ENCODE measurements at regions not wholly inside any gene's neighbourhood (a gene's known extent, or its start where the extent isn't known, plus 50 kb on each side); places are given as distances from the start of the nearest gene placed in this dataset.
"Not testable (repeated sequence)": the region's sequence is repeated elsewhere in the genome, so short reads cannot be mapped to it uniquely, and the experiment has no call there.

DNA sequence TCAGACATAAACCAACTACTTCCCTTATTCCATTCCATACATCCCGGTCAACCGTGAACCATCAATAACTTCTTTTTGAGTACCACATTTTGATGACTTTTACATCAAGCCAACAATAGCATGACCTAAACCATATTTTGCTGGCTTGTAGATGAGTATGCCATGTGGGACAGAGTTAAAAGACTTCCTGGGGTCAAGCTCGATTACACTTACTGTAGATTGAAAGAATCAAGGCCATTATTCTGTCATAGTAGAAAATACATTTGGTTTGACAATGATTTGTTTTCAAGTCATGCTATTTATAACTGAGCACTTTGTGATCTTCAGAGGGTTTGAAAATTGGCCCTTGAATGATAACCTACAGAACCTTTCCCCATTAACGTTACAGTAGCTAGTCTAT lies 1086.9 kb upstream of the PCDH20 start:
- ATAC-seq (no peak), DNase-seq (no peak)
- WGBS: 72% methylated on average over 4 of the region's 4 CpGs
- Histone ChIP-seq H3K9me3 (ENCODE audit: control insufficient read depth, low read length) (no peaks in the 10 kb centered on the region), H3K4me1 (ENCODE audit: control insufficient read depth, insufficient read depth, low read length) (no peaks in the 10 kb centered on the region), H3K4me3 (ENCODE audit: low read length) (no peak overlapping the region), H3K27me3 (ENCODE audit: control insufficient read depth, insufficient read depth) (no peaks in the 10 kb centered on the region), H3K27ac (ENCODE audit: low read length) (no peak overlapping the region)
- intact Hi-C loops (cut with DNase I): no loop called here

DNA sequence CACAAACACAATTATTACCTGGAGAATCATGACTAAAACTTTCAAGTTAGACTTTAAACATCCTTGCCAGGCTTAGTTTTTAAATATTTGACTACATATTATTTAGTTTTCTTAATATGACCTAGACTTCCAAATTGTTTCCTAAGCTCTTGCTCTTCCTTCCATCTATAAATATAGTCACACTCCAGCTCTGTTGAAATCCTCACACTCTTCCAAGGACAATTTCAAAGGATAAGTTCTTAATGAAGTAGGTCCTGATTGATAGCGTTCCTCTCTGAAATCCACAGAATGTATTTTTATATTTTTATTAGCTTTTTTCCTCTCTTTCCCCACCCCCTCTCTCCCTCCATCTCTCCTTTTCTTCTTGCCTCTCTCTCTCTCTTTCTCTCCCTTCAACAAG lies 1074.1 kb upstream of the PCDH20 start:
- H3K27me3 ChIP-seq (ENCODE audit: control insufficient read depth, insufficient read depth): no peaks in the 10 kb centered on the region
- H3K4me1 ChIP-seq (ENCODE audit: control insufficient read depth, insufficient read depth, low read length): no peaks in the 10 kb centered on the region
- DNase-seq (no peak), ATAC-seq (no peak)
- no peak overlapping the region for H3K4me3 ChIP-seq (ENCODE audit: low read length)
- intact Hi-C loops (cut with DNase I): no loop called here
- WGBS: 82% methylated on average over 1 of the region's 1 CpG
- no peak overlapping the region for H3K27ac ChIP-seq (ENCODE audit: low read length)
- H3K9me3 ChIP-seq (ENCODE audit: control insufficient read depth, low read length): no peaks in the 10 kb centered on the region

DNA sequence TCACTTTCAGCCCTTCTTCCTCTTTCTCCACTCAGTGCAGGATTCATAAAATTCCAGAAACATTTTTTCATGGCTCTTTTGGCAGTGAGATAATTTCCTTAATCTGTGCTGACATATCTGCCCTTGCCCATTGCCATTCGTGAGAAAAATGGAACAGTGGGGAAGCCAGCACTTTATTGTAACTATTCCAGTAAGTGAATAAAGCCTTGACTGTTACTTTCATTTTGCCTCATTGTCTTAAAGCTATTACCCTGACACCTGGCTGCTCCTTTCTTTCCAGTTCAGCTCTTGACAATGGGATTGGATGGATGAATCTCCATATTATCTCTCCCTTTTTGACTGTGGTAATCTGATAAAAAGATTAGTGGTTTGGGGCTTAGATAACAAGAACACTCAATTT lies 1068.1 kb upstream of the PCDH20 start:
- Histone ChIP-seq H3K27ac (ENCODE audit: low read length) (no peak overlapping the region), H3K27me3 (ENCODE audit: control insufficient read depth, insufficient read depth) (no peaks in the 10 kb centered on the region), H3K4me1 (ENCODE audit: control insufficient read depth, insufficient read depth, low read length) (no peaks in the 10 kb centered on the region), H3K9me3 (ENCODE audit: control insufficient read depth, low read length) (no peaks in the 10 kb centered on the region), H3K4me3 (ENCODE audit: low read length) (no peak overlapping the region)
- DNase-seq (no peak), ATAC-seq (no peak)
- 26% methylated on average over 1 of the region's 1 CpG for WGBS
- intact Hi-C loops (cut with DNase I): no loop called here

DNA sequence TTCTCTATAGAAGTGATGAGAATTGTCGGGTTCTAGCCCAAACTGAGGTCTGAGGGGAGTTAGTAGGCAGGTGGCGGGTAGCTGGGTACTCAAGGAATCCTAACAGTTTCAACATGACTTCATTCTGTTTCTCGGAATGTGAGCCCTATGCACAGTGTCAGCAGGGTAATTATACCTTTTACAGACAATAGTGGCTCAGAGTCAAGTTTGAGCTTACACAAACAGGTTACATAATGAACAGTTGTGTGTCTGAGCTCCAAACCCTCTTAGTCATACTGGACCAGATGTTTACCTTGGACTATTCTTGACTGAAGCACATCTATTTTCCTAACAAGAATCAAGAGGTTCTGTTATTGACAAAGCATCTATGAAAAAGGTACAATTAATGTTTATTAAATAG lies 1066.7 kb upstream of the PCDH20 start:
- no peak overlapping the region for H3K27ac ChIP-seq (ENCODE audit: low read length)
- no peaks in the 10 kb centered on the region for H3K4me1 ChIP-seq (ENCODE audit: control insufficient read depth, insufficient read depth, low read length)
- no peaks in the 10 kb centered on the region for H3K27me3 ChIP-seq (ENCODE audit: control insufficient read depth, insufficient read depth)
- no peak overlapping the region for H3K4me3 ChIP-seq (ENCODE audit: low read length)
- WGBS: 73% methylated on average over 3 of the region's 3 CpGs
- no peaks in the 10 kb centered on the region for H3K9me3 ChIP-seq (ENCODE audit: control insufficient read depth, low read length)
- no peak for DNase-seq
- no peak for ATAC-seq
- intact Hi-C loops (cut with DNase I): no loop called here

DNA sequence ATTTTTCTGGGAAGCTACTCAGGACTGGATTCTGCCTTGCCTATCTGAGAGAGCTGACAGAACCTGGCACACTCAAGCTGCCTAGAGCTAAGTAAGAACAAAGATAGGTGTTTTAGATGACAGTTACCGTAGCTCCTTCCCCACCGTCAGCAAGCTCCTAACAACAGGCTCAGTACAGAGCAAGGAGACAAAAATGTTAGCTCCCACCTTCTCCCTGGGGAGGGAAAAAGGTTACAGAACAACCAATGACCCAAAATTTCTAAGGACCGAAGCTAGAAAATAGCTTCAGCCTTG lies 1058.2 kb upstream of the PCDH20 start:
- DNase-seq (no peak), ATAC-seq (no peak)
- Histone ChIP-seq H3K4me1 (ENCODE audit: control insufficient read depth, insufficient read depth, low read length) (no peaks in the 10 kb centered on the region), H3K27me3 (ENCODE audit: control insufficient read depth, insufficient read depth) (no peaks in the 10 kb centered on the region), H3K9me3 (ENCODE audit: control insufficient read depth, low read length) (no peaks in the 10 kb centered on the region), H3K27ac (ENCODE audit: low read length) (no peak overlapping the region), H3K4me3 (ENCODE audit: low read length) (no peak overlapping the region)
- 84% methylated on average over 3 of the region's 3 CpGs for WGBS
- intact Hi-C loops (cut with DNase I): no loop called here

DNA sequence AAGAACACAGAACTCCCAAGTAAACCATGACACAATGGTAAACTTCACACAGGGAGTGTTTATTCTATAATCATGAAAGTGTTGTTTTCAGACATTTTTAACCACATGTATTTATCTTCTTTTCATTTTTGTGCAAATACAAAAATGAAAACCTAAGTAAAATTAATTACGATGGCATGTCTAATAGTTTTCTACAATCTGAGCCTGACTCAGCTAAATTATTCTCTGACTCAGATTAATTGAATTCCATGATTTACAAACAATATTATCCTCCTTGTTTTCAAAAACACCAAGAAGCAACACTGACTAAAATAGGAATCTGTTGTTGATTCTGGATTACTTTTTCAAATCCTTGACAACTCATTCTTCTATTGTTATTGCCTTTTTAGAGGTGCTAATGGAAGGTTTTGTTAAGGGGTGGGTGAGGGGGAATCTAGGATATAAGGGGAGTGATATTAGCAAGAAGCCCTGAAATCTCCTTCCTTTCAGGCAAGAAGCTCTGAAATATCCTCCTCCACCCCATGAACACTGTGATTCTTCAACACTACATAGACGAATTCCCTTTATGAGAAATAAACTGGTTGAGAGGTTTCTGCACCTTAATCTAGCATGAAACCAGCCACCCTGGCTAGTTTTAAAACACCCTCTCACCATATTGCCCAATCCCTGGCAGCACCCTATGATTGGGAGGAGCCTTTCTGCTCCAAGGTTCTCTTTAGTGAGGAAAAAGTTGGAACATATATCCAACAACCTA lies 1057.7 kb upstream of the PCDH20 start:
- H3K4me3 ChIP-seq (ENCODE audit: low read length): no peak overlapping the region
- no peaks in the 10 kb centered on the region for H3K27me3 ChIP-seq (ENCODE audit: control insufficient read depth, insufficient read depth)
- intact Hi-C loops (cut with DNase I): no loop called here
- 83% methylated on average over 2 of the region's 2 CpGs for WGBS
- H3K27ac ChIP-seq (ENCODE audit: low read length): no peak overlapping the region
- H3K9me3 ChIP-seq (ENCODE audit: control insufficient read depth, low read length): no peaks in the 10 kb centered on the region
- DNase-seq (no peak), ATAC-seq (no peak)
- no peaks in the 10 kb centered on the region for H3K4me1 ChIP-seq (ENCODE audit: control insufficient read depth, insufficient read depth, low read length)

DNA sequence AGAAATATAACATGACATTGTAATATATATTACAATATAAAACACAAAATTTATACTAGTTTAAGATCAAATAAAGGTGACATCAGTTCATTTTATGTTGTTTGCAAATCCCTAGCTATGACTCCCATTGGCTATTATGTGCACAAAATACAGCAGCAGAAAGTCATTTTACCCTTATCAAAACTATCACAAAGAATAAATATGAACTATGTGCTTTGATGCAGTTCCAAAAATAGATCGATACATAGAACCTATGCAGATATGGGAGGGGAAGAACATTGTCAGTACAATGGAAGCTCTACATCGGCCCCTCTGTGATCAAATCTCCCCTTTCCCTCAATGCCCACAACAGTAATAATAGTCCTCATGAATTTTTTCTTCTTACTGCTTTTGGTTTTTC lies 1038.1 kb upstream of the PCDH20 start:
- no peak for ATAC-seq
- Histone ChIP-seq H3K27ac (ENCODE audit: low read length) (no peak overlapping the region), H3K9me3 (ENCODE audit: control insufficient read depth, low read length) (no peaks in the 10 kb centered on the region)

DNA sequence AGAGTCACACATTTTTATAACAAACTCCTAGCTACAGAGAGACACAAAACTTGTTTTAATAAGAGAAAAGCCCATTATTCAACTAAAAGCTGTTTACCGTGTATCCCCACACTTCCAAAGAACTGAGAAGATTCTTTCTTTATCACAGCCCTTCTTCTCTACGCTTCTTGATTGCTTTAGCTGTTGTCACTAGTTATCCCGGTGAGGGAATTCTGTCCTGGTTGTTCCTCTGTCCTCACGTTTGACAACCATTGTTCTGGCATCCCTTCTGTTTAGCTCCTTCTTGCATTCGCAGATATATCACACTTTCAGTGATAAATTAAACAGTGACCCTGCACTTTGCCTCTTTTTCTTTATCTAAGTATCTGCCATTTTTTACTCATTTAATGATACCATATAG lies 1035.1 kb upstream of the PCDH20 start:
- intact Hi-C loops (cut with DNase I): no loop called here
- H3K27ac ChIP-seq (ENCODE audit: low read length): no peak overlapping the region
- DNase-seq (no peak), ATAC-seq (no peak)
- H3K4me1 ChIP-seq (ENCODE audit: control insufficient read depth, insufficient read depth, low read length): no peaks in the 10 kb centered on the region
- no peaks in the 10 kb centered on the region for H3K27me3 ChIP-seq (ENCODE audit: control insufficient read depth, insufficient read depth)
- H3K4me3 ChIP-seq (ENCODE audit: low read length): no peak overlapping the region
- no peaks in the 10 kb centered on the region for H3K9me3 ChIP-seq (ENCODE audit: control insufficient read depth, low read length)
- WGBS: 33% methylated on average over 5 of the region's 5 CpGs

More for the DNA sequence above, 1038.1 kb upstream of the PCDH20 start:
- Histone ChIP-seq H3K27me3 (ENCODE audit: control insufficient read depth, insufficient read depth) (no peaks in the 10 kb centered on the region), H3K4me1 (ENCODE audit: control insufficient read depth, insufficient read depth, low read length) (no peaks in the 10 kb centered on the region), H3K4me3 (ENCODE audit: low read length) (no peak overlapping the region)
- WGBS: 79% methylated on average over 2 of the region's 2 CpGs
- intact Hi-C loops (cut with DNase I): no loop called here
- DNase-seq: no peak

DNA sequence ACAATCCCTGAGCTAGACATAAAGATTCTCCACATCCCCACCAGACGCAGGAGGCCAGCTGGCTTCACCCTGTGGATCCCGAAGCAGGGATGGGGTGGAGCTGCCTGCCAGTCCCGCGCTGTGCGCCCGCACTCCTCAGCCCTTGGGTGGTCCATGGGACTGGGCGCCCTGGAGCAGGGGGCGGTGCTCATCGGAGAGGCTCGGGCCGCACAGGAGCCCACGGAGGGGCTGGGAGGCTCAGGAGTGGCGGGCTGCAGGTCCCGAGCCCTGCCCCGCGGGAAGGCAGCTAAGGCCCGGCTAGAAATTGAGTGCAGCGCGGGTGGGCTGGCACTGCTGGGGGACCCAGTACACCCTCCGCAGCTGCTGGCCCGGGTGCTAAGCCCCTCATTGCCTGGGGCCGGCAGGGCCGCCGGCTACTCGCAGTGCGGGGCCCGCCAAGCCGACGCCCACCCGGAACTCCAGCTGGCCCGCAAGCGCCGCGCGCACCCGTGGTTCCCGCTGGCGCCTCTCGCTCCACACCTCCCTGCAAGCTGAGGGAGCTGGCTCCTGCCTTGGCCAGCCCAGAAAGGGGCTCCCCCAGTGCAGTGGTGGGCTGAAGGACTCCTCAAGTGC lies 1032.2 kb upstream of the PCDH20 start:
- H3K4me3 ChIP-seq (ENCODE audit: low read length); ATAC-seq; H3K27ac ChIP-seq (ENCODE audit: low read length); intact Hi-C loops (cut with DNase I); H3K9me3 ChIP-seq (ENCODE audit: control insufficient read depth, low read length); H3K27me3 ChIP-seq (ENCODE audit: control insufficient read depth, insufficient read depth); H3K4me1 ChIP-seq (ENCODE audit: control insufficient read depth, insufficient read depth, low read length): not testable (repeated sequence)
- WGBS: 96% methylated on average over 39 of the region's 39 CpGs
- peak in 1 of 3 donors; percentile 40 for DNase-seq

DNA sequence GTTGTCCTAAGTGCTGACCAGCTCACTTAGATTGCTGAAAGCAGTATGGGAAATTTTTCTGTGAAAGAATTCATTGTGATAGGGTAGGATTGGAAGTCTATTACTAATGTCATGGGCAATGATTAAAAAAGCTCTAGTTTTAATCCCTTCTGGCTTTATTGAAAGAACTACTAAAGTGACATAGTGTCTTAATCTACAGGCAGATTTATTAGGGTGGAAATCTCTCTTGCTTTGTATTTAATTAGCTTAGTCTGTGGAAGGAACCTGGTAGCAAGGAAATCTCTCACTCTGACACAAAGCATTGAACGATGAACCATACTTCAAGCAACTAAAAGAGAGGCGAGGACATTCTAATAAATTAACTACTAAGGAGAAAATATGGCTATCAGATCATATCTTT lies 1029.2 kb upstream of the PCDH20 start:
- ATAC-seq (no peak), DNase-seq (no peak)
- Histone ChIP-seq H3K27me3 (ENCODE audit: control insufficient read depth, insufficient read depth) (no peaks in the 10 kb centered on the region), H3K27ac (ENCODE audit: low read length) (no peak overlapping the region), H3K4me3 (ENCODE audit: low read length) (no peak overlapping the region), H3K9me3 (ENCODE audit: control insufficient read depth, low read length) (no peaks in the 10 kb centered on the region), H3K4me1 (ENCODE audit: control insufficient read depth, insufficient read depth, low read length) (no peaks in the 10 kb centered on the region)
- intact Hi-C loops (cut with DNase I): no loop called here
- WGBS: 90% methylated on average over 2 of the region's 2 CpGs

DNA sequence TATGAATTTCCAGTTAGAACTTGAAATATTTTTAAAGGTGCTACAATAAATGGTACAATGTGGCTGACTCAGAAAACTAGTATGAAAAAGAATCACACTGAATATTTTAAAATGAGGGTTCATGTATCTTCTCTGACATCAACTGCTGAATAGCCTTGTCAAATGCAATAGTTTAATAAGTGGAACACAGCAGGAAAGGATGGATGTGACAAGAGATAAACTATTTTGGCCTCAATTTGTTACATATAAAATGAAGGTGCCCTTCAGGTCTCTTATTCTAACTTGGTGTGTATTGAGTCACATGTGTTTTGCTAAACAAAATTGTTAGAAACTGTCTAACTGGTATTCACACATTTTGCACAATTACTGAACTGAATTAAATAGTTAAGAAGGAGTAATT lies 1018.4 kb upstream of the PCDH20 start:
- Histone ChIP-seq H3K27me3 (ENCODE audit: control insufficient read depth, insufficient read depth) (no peaks in the 10 kb centered on the region), H3K27ac (ENCODE audit: low read length) (no peak overlapping the region), H3K4me3 (ENCODE audit: low read length) (no peak overlapping the region), H3K9me3 (ENCODE audit: control insufficient read depth, low read length) (no peaks in the 10 kb centered on the region), H3K4me1 (ENCODE audit: control insufficient read depth, insufficient read depth, low read length) (no peaks in the 10 kb centered on the region)
- intact Hi-C loops (cut with DNase I): no loop called here
- DNase-seq (no peak), ATAC-seq (no peak)

DNA sequence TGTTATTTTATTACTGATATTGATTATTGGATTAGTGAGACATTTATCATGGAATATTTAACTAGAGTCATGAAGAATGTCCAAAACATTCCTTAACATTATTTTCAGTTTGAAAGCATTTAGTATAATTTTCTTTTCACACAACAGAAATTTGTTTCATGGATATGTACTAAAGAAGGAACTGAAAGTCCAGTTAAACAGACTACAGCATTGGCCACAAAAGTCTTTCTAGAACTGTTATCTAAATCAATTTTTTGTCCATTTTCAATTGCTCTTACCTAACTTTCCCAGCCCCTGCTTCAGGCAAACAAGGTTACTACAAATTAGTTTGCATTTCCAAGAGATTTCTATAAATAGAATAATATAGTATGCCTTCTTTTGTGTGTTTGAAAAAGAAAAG lies 1018.0 kb upstream of the PCDH20 start:
- H3K27me3 ChIP-seq (ENCODE audit: control insufficient read depth, insufficient read depth): no peaks in the 10 kb centered on the region
- H3K4me1 ChIP-seq (ENCODE audit: control insufficient read depth, insufficient read depth, low read length): no peaks in the 10 kb centered on the region
- intact Hi-C loops (cut with DNase I): no loop called here
- ATAC-seq (no peak), DNase-seq (no peak)
- H3K9me3 ChIP-seq (ENCODE audit: control insufficient read depth, low read length): no peaks in the 10 kb centered on the region
- no peak overlapping the region for H3K4me3 ChIP-seq (ENCODE audit: low read length)
- no peak overlapping the region for H3K27ac ChIP-seq (ENCODE audit: low read length)
